ENCODE measurements at regions not wholly inside any gene's neighbourhood (a gene's known extent, or its start where the extent isn't known, plus 50 kb on each side); places are given as distances from the start of the nearest gene placed in this dataset.

DNA sequence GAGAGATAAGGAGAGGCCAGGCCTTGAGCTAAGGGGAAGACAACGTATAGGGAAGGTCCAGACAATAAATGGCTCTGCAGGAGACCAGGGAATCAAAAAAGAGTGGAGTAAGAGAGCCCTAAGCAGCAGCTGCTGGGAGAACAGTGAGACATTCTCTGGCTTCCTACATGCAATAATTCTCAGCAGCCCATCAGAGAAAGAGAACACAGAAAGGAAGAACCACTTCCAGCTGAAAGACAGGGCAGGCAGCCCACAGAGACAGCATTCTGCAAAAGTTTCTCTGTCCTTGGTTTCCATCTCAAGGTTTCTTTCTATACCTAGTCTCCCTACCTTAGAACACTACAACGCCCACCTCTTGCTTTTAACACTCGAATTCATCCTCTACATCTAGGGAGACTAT, 189.9 kb downstream of the DEPDC1B start:
- no peaks in the 10 kb centered on the region for H3K4me1 ChIP-seq (ENCODE audit: control insufficient read depth in 4 of 4, insufficient read depth in 4 of 4, low read length in 3 of 4)
- H3K4me3 ChIP-seq (ENCODE audit: low read depth in 1 of 3, low read length in 3 of 3) = no peak overlapping the region
- DNase-seq (ENCODE audit: low spot score) = no peak
- H3K9me3 ChIP-seq (ENCODE audit: control insufficient read depth in 4 of 4, low read length in 3 of 4) = no peaks in the 10 kb centered on the region
- WGBS = 60% methylated on average over 3 of the region's 3 CpGs
- H3K27ac ChIP-seq (ENCODE audit: low read depth in 1 of 2, low read length in 2 of 2) = no peak overlapping the region
- TF ChIP-seq SP1 (IDR thresholded peaks at IDR 0.05) (no peak), FOXA1 (IDR thresholded peaks at IDR 0.05) (no peak), YY1 (IDR thresholded peaks at IDR 0.05) (no peak), JUND (IDR thresholded peaks at IDR 0.05) (no peak), EGR1 (IDR thresholded peaks at IDR 0.05; ENCODE audit: low read depth in 2 of 2) (no peak), NR2F2 (IDR thresholded peaks at IDR 0.05) (no peak), RXRA (IDR thresholded peaks at IDR 0.05) (no peak), FOXA2 (IDR thresholded peaks at IDR 0.05) (no peak), RAD21 (IDR thresholded peaks at IDR 0.05) (no peak), TAF1 (conservative IDR thresholded peaks at IDR 0.05) (no peak), HNF4G (IDR thresholded peaks at IDR 0.05) (no peak), HNF4A (conservative IDR thresholded peaks at IDR 0.05) (no peak)
- TF ChIP-seq, protein P1, sequence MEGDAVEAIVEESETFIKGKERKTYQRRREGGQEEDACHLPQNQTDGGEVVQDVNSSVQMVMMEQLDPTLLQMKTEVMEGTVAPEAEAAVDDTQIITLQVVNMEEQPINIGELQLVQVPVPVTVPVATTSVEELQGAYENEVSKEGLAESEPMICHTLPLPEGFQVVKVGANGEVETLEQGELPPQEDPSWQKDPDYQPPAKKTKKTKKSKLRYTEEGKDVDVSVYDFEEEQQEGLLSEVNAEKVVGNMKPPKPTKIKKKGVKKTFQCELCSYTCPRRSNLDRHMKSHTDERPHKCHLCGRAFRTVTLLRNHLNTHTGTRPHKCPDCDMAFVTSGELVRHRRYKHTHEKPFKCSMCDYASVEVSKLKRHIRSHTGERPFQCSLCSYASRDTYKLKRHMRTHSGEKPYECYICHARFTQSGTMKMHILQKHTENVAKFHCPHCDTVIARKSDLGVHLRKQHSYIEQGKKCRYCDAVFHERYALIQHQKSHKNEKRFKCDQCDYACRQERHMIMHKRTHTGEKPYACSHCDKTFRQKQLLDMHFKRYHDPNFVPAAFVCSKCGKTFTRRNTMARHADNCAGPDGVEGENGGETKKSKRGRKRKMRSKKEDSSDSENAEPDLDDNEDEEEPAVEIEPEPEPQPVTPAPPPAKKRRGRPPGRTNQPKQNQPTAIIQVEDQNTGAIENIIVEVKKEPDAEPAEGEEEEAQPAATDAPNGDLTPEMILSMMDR (IDR thresholded peaks at IDR 0.05; ENCODE audit: low read depth, low read length, missing input control) = no peak
- TF ChIP-seq, protein P2, sequence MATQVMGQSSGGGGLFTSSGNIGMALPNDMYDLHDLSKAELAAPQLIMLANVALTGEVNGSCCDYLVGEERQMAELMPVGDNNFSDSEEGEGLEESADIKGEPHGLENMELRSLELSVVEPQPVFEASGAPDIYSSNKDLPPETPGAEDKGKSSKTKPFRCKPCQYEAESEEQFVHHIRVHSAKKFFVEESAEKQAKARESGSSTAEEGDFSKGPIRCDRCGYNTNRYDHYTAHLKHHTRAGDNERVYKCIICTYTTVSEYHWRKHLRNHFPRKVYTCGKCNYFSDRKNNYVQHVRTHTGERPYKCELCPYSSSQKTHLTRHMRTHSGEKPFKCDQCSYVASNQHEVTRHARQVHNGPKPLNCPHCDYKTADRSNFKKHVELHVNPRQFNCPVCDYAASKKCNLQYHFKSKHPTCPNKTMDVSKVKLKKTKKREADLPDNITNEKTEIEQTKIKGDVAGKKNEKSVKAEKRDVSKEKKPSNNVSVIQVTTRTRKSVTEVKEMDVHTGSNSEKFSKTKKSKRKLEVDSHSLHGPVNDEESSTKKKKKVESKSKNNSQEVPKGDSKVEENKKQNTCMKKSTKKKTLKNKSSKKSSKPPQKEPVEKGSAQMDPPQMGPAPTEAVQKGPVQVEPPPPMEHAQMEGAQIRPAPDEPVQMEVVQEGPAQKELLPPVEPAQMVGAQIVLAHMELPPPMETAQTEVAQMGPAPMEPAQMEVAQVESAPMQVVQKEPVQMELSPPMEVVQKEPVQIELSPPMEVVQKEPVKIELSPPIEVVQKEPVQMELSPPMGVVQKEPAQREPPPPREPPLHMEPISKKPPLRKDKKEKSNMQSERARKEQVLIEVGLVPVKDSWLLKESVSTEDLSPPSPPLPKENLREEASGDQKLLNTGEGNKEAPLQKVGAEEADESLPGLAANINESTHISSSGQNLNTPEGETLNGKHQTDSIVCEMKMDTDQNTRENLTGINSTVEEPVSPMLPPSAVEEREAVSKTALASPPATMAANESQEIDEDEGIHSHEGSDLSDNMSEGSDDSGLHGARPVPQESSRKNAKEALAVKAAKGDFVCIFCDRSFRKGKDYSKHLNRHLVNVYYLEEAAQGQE (IDR thresholded peaks at IDR 0.05) = no peak
- TF ChIP-seq, protein P3, sequence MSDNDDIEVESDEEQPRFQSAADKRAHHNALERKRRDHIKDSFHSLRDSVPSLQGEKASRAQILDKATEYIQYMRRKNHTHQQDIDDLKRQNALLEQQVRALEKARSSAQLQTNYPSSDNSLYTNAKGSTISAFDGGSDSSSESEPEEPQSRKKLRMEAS (IDR thresholded peaks at IDR 0.05) = no peak
- TF ChIP-seq, protein P4, sequence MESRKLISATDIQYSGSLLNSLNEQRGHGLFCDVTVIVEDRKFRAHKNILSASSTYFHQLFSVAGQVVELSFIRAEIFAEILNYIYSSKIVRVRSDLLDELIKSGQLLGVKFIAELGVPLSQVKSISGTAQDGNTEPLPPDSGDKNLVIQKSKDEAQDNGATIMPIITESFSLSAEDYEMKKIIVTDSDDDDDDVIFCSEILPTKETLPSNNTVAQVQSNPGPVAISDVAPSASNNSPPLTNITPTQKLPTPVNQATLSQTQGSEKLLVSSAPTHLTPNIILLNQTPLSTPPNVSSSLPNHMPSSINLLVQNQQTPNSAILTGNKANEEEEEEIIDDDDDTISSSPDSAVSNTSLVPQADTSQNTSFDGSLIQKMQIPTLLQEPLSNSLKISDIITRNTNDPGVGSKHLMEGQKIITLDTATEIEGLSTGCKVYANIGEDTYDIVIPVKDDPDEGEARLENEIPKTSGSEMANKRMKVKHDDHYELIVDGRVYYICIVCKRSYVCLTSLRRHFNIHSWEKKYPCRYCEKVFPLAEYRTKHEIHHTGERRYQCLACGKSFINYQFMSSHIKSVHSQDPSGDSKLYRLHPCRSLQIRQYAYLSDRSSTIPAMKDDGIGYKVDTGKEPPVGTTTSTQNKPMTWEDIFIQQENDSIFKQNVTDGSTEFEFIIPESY (IDR thresholded peaks at IDR 0.05) = no peak
- TF ChIP-seq, protein P5, sequence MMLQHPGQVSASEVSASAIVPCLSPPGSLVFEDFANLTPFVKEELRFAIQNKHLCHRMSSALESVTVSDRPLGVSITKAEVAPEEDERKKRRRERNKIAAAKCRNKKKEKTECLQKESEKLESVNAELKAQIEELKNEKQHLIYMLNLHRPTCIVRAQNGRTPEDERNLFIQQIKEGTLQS (IDR thresholded peaks at IDR 0.05) = no peak
- no peaks in the 10 kb centered on the region for H3K27me3 ChIP-seq (ENCODE audit: control insufficient read depth in 4 of 4, insufficient read depth in 4 of 4, low read length in 3 of 4)
- H3K36me3 ChIP-seq (ENCODE audit: control insufficient read depth in 4 of 4, insufficient read depth in 3 of 4, low read depth in 1 of 4, low read length in 3 of 4) = no peaks in the 10 kb centered on the region
- no peak overlapping the region for H3K9ac ChIP-seq (ENCODE audit: low read depth in 1 of 2, low read length in 2 of 2)

DNA sequence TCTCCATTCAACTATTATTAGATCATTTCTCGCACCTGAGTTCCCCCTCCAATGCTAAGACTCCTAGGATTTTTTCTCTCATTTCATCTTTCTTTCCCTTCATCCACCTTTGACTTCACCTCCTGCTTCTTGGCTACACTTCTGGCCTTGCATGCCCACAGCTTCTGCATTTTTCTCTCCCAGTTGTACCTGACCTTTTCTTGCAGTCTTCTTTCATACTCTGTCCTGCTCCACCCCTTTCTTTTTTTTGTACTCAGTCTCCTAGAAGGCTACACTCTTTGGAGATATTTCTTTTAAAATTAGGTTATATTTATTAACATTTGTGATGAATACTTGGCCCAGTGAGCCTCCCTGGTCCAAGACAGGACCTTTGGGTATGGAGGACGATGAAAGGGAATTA, 190.4 kb downstream of the DEPDC1B start:
- 86% methylated on average over 2 of the region's 2 CpGs for WGBS
- Histone ChIP-seq H3K4me3 (ENCODE audit: low read depth in 1 of 3, low read length in 3 of 3) (no peak overlapping the region), H3K27ac (ENCODE audit: low read depth in 1 of 2, low read length in 2 of 2) (no peak overlapping the region), H3K4me1 (ENCODE audit: control insufficient read depth in 4 of 4, insufficient read depth in 4 of 4, low read length in 3 of 4) (no peaks in the 10 kb centered on the region), H3K9me3 (ENCODE audit: control insufficient read depth in 4 of 4, low read length in 3 of 4) (no peaks in the 10 kb centered on the region), H3K27me3 (ENCODE audit: control insufficient read depth in 4 of 4, insufficient read depth in 4 of 4, low read length in 3 of 4) (no peaks in the 10 kb centered on the region), H3K9ac (ENCODE audit: low read depth in 1 of 2, low read length in 2 of 2) (no peak overlapping the region), H3K36me3 (ENCODE audit: control insufficient read depth in 4 of 4, insufficient read depth in 3 of 4, low read depth in 1 of 4, low read length in 3 of 4) (no peaks in the 10 kb centered on the region)
- no peak for DNase-seq (ENCODE audit: low spot score)
- TF ChIP-seq GABPA (IDR thresholded peaks at IDR 0.05 in 1 of 2, conservative IDR thresholded peaks at IDR 0.05 in 1 of 2) = no peak
- no peak for TF ChIP-seq FOXA2 (IDR thresholded peaks at IDR 0.05)
- no peak for TF ChIP-seq YY1 (IDR thresholded peaks at IDR 0.05)
- no peak for TF ChIP-seq TAF1 (conservative IDR thresholded peaks at IDR 0.05)
- no peak for TF ChIP-seq JUND (IDR thresholded peaks at IDR 0.05)
- TF ChIP-seq, protein P4 (IDR thresholded peaks at IDR 0.05) = no peak

Measured in liver (tissue), 8 donors.